Heart left ventricle (tissue), 16 donors: ENCODE measurements at regions not wholly inside any gene's neighbourhood (a gene's known extent, or its start where the extent isn't known, plus 50 kb on each side); places are given as distances from the start of the nearest gene placed in this dataset.

ENCODE experiments used
- ATAC-seq, 4 donors: fragments of 200-7000 bp; cut with Tn5 transposase; one replicate each; pipeline ENCODE4 v1.9.1; 2020 to 2022; ENCODE audit warnings: moderate library complexity in 4 of 4, mild to moderate bottlenecking in 3 of 4, moderate number of reproducible peaks in 1 of 4
- DNase-seq, 5 donors: peaks; one replicate each; pipeline ENCODE4 v3.0.0-alpha.2; 2020
- H3K27ac ChIP-seq, 12 donors: fragments of 200-600 bp; sonication (generic) in 4 of 12; one replicate each; pipeline versions ENCODE4 v1.5.0 to v1.8.0; 2016 to 2022; ENCODE audit warnings: mild to moderate bottlenecking in 2 of 12
- H3K27me3 ChIP-seq, 9 donors: fragments of 200-600 bp; sonication (generic) in 2 of 9; one replicate each; pipeline versions ENCODE4 v1.5.1 to v1.8.0; 2016 to 2022; ENCODE audit warnings: mild to moderate bottlenecking in 3 of 9
- H3K36me3 ChIP-seq, 9 donors: fragments of 200-600 bp; sonication (generic) in 2 of 9; one replicate each; pipeline versions ENCODE4 v1.5.0 to v1.8.0; 2018 to 2022; ENCODE audit warnings: mild to moderate bottlenecking in 2 of 9
- H3K4me1 ChIP-seq, 12 donors: fragments of 200-600 bp; sonication (generic) in 4 of 12; one replicate each; pipeline versions ENCODE4 v1.5.0 to v1.8.0; 2016 to 2022; ENCODE audit warnings: mild to moderate bottlenecking in 3 of 12
- H3K4me3 ChIP-seq, 12 donors: fragments of 200-600 bp; sonication (generic) in 4 of 12; one replicate each; pipeline versions ENCODE4 v1.5.0 to v1.8.0; 2017 to 2022; ENCODE audit warnings: mild to moderate bottlenecking in 9 of 12, moderate library complexity in 4 of 12
- H3K9me3 ChIP-seq, 12 donors: fragments of 200-600 bp; sonication (generic) in 4 of 12; one replicate each; pipeline versions ENCODE4 v1.5.0 to v1.8.0; 2016 to 2022; ENCODE audit warnings: mild to moderate bottlenecking in 1 of 12
- POLR2A ChIP-seq, 2 donors: fragments of 450-650 bp; IDR thresholded peaks; one replicate each; pipeline ENCODE4 v1.6.1; 2017; ENCODE audit warnings: antibody characterized with exemption in 2 of 2, mild to moderate bottlenecking in 2 of 2, moderate library complexity in 2 of 2
- WGBS, 4 donors: extraction: QIAGEN DNeasy Blood & Tissue Kit in 2 of 4; methylation state at CpG; one replicate each; pipeline versions ENCODE4 v1.1.5 to v1.1.7; 2013 to 2018; 5-methylcytosine and 5-hydroxymethylcytosine counted together
- intact Hi-C, 10 donors: fragments of 100-400 bp; cut with DNase I; formaldehyde crosslinking; loops; one replicate each; pipeline versions ENCODE4 v1.11.1 to v1.14.2; 2022
- TF ChIP-seq, protein P1 (sequence below), 12 donors: fragments of 200-600 bp; sonication (generic) in 4 of 12; IDR thresholded peaks; one replicate each; pipeline versions ENCODE4 v1.5.0 to v1.8.0; 2018 to 2022; ENCODE audit warnings: antibody characterized with exemption in 12 of 12, mild to moderate bottlenecking in 5 of 12
- donor health status: ischemic (EF 13 %, LVEDD 7.1; RV severe dilation, severe dysfunction).
- donor health status: healthy with polysubstance abuse.
- donor health status: DM: no; HTN: yes; CAD: no.
- donor health status: DM: no; HTN: no; CAD: no.
- donor health status: ischemic (EF 25% LVEDD 6.9; RV normal size, moderate dysfunction).
- donor health status: ischemic (EF 25% LVEDD 5.7; RV mildly dilated, moderate dysfunction).
- donor health status: healthy.
- donor health status: DM: yes; HTN: yes; CAD: no.
- donor health status: ischemic (EF 35%, LVEDD 5.7; RV mildly dilated, moderate dysfunction).
- donor health status: nonischemic (EF 11% LVEDD 7.7; RV severe dilation, severe dysfunction).
- donor health status: DM: yes; HTN: yes; CAD: no.
- donor health status: PGD.
- donor health status: ischemic (EF 29% LVEDD 5.4; RV normal size, mild dysfunction).
- donor health status: nonischemic (EF 23%, LVEDD 6.1; RV moderate dilation, normal function).

DNA sequence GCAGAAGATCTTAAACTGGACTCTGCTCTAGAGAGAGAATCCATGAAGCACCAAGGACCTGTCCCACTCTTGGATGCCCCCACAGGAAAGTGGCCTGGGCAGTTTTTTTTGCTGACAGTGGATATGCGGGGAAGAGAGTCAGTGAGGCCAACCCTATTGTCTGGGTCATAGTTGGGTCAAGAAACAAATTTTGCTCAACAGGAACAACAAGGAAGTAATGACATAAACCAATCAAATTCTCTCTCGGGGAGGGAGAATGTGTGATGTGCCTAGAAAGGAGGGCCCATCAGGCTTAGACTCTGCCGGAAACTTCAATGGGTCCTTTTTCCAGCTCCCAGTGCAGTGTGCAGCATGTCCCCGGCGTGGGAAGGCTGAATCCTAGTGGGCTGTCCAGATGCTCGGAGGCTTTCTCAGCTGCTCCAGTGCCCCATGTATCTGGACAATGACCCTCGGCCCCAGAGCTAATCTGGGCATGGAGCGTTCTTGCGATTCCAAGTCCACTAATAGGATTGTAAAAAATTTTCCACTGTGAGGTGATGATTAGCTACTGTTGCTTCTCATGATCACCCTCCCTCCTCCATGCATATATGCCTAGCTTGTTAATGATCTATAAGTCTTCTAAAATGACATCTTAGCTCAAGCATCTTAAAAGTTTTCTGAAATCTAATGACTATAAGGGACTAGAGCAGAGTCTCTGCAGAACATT lies 101.0 kb downstream of the SNX19 start:
- H3K4me1 ChIP-seq: peaks cover 0 to 9% (median 0%) of the 10 kb centered on the region in 12 donors
- intact Hi-C loops: no loop called here
- WGBS, 4 donors: 65 to 77% (median 69%) methylated on average over 9 of the region's 9 CpGs
- no peak for TF ChIP-seq POLR2A (IDR thresholded peaks at IDR 0.05)
- TF ChIP-seq, protein P1, sequence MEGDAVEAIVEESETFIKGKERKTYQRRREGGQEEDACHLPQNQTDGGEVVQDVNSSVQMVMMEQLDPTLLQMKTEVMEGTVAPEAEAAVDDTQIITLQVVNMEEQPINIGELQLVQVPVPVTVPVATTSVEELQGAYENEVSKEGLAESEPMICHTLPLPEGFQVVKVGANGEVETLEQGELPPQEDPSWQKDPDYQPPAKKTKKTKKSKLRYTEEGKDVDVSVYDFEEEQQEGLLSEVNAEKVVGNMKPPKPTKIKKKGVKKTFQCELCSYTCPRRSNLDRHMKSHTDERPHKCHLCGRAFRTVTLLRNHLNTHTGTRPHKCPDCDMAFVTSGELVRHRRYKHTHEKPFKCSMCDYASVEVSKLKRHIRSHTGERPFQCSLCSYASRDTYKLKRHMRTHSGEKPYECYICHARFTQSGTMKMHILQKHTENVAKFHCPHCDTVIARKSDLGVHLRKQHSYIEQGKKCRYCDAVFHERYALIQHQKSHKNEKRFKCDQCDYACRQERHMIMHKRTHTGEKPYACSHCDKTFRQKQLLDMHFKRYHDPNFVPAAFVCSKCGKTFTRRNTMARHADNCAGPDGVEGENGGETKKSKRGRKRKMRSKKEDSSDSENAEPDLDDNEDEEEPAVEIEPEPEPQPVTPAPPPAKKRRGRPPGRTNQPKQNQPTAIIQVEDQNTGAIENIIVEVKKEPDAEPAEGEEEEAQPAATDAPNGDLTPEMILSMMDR (IDR thresholded peaks at IDR 0.05): no peak
- DNase-seq (no peak), ATAC-seq (peak in 2 of 4 donors; percentile 41 to 47)
- no peaks in the 10 kb centered on the region for H3K27me3 ChIP-seq
- H3K4me3 ChIP-seq: no peak overlapping the region
- H3K36me3 ChIP-seq: no peaks in the 10 kb centered on the region
- H3K27ac ChIP-seq: no peak overlapping the region
- no peaks in the 10 kb centered on the region for H3K9me3 ChIP-seq

DNA sequence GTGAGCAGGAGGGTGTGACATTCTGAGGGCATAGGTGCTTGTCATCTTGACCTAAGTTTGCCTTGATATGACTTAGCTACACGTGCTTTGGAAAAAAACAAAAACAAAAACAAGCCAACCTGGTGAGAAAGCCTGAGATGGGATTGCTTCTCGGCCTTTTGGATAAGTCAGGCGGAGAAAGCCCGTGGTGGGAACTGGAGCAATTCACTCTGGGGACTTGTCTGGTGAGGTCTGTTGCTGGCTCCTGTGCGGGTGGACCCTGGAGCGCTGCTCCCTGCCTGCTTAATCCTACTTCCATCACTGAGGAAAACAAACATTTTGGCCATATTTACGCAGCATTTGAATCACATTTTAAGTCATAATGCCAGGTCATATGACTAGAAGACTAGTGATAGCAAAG lies 100.3 kb downstream of the SNX19 start:
- Histone ChIP-seq H3K27me3 (no peaks in the 10 kb centered on the region), H3K9me3 (no peaks in the 10 kb centered on the region), H3K36me3 (no peaks in the 10 kb centered on the region), H3K4me3 (no peak overlapping the region), H3K27ac (no peak overlapping the region), H3K4me1 (peaks cover 0 to 9% (median 0%) of the 10 kb centered on the region in 12 donors)
- intact Hi-C loops: no loop called here
- WGBS, 4 donors: 85 to 92% (median 86%) methylated on average over 7 of the region's 7 CpGs
- ATAC-seq (no peak), DNase-seq (no peak)
- TF ChIP-seq, protein P1 (IDR thresholded peaks at IDR 0.05): no peak
- TF ChIP-seq POLR2A (IDR thresholded peaks at IDR 0.05): no peak

DNA sequence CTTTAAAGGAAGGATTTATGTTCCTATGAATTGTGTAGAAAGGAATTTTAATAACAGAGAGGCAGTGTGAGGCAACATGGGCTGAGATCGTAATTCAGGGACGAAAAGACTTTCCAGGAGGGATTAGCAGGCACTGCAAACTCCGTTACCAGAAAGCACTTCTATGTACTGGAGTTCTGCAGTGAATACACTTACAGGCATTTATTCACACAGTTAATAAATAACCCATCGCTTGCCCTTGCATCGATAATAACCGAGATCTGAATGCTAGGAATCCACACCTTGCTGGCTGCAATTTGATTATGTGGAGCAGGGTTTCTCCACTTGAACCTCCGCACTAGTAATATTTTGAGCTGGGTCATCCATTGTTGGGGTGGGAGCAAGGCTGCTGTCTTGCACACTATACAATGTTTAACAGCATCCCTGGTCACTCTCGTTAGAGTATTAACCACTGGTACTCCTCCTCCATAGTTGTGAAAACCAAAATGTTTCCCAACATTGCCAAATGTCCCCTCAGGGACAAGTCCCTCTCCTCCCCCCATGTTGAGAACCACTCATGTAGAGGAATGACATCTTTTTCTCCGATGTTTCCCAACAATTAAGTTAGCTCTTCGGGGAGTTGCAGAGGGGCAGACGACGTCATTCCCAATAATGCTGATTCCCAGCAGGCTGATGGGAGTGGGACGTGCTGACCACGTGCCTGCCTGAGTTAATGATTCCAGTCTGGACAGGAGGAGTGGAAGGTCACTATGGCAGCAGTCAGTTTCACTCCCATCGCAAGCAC lies 99.5 kb downstream of the SNX19 start:
- no peak overlapping the region for H3K27ac ChIP-seq
- no peaks in the 10 kb centered on the region for H3K27me3 ChIP-seq
- ATAC-seq (no peak), DNase-seq (no peak)
- intact Hi-C loops: no loop called here
- no peaks in the 10 kb centered on the region for H3K9me3 ChIP-seq
- no peak overlapping the region for H3K4me3 ChIP-seq
- peaks cover 0 to 9% (median 0%) of the 10 kb centered on the region in 12 donors for H3K4me1 ChIP-seq
- TF ChIP-seq, protein P1 (IDR thresholded peaks at IDR 0.05): no peak
- no peak for TF ChIP-seq POLR2A (IDR thresholded peaks at IDR 0.05)
- H3K36me3 ChIP-seq: no peaks in the 10 kb centered on the region
- WGBS, 4 donors: 77 to 90% (median 89%) methylated on average over 14 to 15 of the region's 15 CpGs

DNA sequence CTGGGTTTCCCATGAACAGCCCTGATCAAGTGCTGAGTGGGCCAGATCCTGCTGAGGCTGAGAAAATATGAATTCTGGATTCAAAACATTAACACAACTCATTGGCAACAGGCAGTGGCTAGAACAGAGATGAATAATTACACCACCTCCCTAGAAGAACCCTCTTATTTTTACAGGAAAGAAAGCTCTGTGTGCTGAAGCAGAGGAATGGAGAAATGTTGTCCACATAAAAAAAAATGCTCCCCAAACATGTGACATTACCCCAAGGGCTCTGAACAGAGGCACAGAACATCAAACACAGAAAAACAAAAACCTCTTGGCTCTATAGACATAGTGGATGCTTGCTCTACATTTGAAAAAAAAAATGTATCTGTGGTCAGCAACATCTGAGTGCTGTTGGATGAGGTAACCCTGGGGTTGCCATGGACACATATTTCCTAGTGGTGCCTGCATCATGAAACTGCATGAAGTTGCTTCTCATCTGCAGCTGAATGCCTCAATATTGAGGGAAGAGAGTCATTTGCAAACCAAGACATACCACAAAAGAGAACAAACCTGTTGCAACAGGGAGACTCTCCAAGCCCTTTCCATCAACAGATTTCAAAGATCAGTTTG lies 98.8 kb downstream of the SNX19 start:
- peak in 1 of 4 donors; percentile 24 for ATAC-seq
- Histone ChIP-seq H3K27me3 (no peaks in the 10 kb centered on the region), H3K27ac (no peak overlapping the region), H3K36me3 (no peaks in the 10 kb centered on the region), H3K4me3 (no peak overlapping the region), H3K4me1 (peaks cover 0 to 9% (median 0%) of the 10 kb centered on the region in 12 donors), H3K9me3 (no peaks in the 10 kb centered on the region)
- intact Hi-C loops: no loop called here
- no peak for TF ChIP-seq POLR2A (IDR thresholded peaks at IDR 0.05)
- TF ChIP-seq, protein P1 (IDR thresholded peaks at IDR 0.05): no peak
- no peak for DNase-seq
